ENCODE measurements at regions not wholly inside any gene's neighbourhood (a gene's known extent, or its start where the extent isn't known, plus 50 kb on each side); places are given as distances from the start of the nearest gene placed in this dataset.

DNA sequence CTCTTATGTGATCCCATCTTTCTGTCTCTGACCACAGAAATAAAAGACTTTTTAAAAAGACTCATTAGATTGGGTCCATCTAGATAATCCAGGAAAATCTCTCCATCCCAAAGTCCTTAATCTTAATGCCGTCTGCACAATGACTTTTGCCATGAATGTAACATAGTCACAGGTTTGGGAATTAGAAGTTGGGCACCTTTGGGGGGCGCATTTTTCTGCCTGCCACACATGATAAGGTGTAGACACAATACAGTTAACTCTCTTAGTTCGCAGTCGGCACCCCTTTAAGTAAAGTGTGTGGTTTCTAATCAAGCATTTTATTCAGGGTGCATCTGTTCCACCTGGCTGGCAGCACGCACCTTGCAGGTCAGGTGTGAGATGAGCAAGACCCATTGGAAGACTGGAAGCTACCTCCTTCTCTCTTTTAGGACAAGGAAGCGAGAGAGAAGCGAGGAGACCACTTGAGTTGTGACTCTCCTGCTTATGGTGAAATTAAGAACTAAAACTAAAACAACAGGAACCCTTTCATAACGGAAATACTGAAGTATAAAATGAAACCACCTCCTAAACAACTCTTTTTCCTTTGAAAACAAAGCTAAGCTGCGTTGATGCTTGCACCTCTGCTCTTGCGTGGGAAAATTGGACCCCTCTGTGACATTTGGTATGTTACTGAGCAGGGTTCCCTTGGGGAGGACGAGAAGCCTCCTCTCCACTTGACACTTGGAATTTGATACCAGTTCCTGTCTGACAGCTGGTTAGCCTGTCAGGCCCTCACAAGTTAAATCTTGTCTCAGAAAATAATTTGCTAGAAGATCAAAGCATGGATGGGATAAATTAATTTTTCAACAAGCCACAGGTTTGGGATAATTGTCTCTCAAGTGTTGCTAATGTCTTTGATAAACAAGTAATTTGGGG lies 304.6 kb upstream of the DMRT1 start:
- no peak overlapping the region for H3K23ac ChIP-seq (ENCODE audit: insufficient read length)
- H3K18ac ChIP-seq (ENCODE audit: extremely low read depth, low read length): no peak overlapping the region
- H3K4me3 ChIP-seq (ENCODE audit: extremely low read depth in 1 of 4, insufficient read depth in 2 of 4, low read depth in 3 of 4, low read length in 4 of 4): no peak overlapping the region
- H3K27ac ChIP-seq (ENCODE audit: low read depth, low read length): no peak overlapping the region
- H3K36me3 ChIP-seq (ENCODE audit: control insufficient read depth in 2 of 4, insufficient read depth in 4 of 4, low read length in 3 of 4): peaks cover 0 to 3% (median 0%) of the 10 kb centered on the region in 4 experiments; a peak in 1 of 8 replicates
- H3K9ac ChIP-seq (replicated peaks in 1 of 4; ENCODE audit: extremely low read depth in 1 of 4, low read depth in 3 of 4, low read length in 3 of 4): no peak overlapping the region
- CTCF ChIA-PET (ENCODE audit: partially characterized antibody): interaction anchor here (1.1 to 2.4 kb wide), 3 partner anchors 8 to 13 kb away, joined by 3 to 7 read pairs (median 3); no protein-coding TSS in a partner anchor
- no peak overlapping the region for H2BK12ac ChIP-seq (ENCODE audit: low read depth, low read length)
- no peak overlapping the region for H2AK5ac ChIP-seq (ENCODE audit: low read depth, low read length)
- 85% methylated on average over 11 of the region's 11 CpGs; no CpG with 5 or more reads in 1 of the 2 experiments for WGBS, 2 experiments (ENCODE audit: extremely low coverage in 1 of 2, insufficient coverage in 1 of 2, insufficient read length in 1 of 2, insufficient replicate concordance in 2 of 2, low coverage in 1 of 2, low lambda C conversion rate in 2 of 2, missing lambda C conversion rate in 1 of 2)
- no peak for TF ChIP-seq BACH1 (IDR thresholded peaks at IDR 0.05; ENCODE audit: low read length)
- no peak for TF ChIP-seq KDM5A (IDR thresholded peaks at IDR 0.05; ENCODE audit: low read length)
- TF ChIP-seq CREB1 (IDR thresholded peaks at IDR 0.05): no peak
- TF ChIP-seq NANOG (IDR thresholded peaks at IDR 0.05; ENCODE audit: insufficient read depth, low read depth, low read length, poor library complexity, severe bottlenecking): no peak
- no peak for TF ChIP-seq EP300 (IDR thresholded peaks at IDR 0.05; ENCODE audit: borderline replicate concordance in 1 of 2, low read depth in 2 of 2, low read length in 2 of 2)
- no peak overlapping the region for H2BK120ac ChIP-seq (replicated peaks; ENCODE audit: low read depth, low read length)
- no peak overlapping the region for H2BK5ac ChIP-seq (ENCODE audit: low read depth, low read length)
- H3K56ac ChIP-seq (replicated peaks; ENCODE audit: insufficient read length, low read depth, low read length): no peak overlapping the region
- H3K4me1 ChIP-seq (replicated peaks in 1 of 4; ENCODE audit: control insufficient read depth in 3 of 4, insufficient read depth in 4 of 4, low read length in 3 of 4): peaks cover 0 to 15% (median 5%) of the 10 kb centered on the region in 4 experiments; a peak in 4 of 7 replicates
- no peak overlapping the region for H2BK15ac ChIP-seq (ENCODE audit: low read length)
- H4K5ac ChIP-seq (ENCODE audit: insufficient read length, low read depth, low read length): no peak overlapping the region
- H4K91ac ChIP-seq (replicated peaks; ENCODE audit: insufficient read length, low read length): no peak overlapping the region
- H3K79me1 ChIP-seq (ENCODE audit: low read depth, low read length): peaks cover 2% of the 10 kb centered on the region; the same call in 1 of the 2 replicates
- no peak overlapping the region for H2AFZ ChIP-seq (ENCODE audit: low read length)
- DNase-seq (ENCODE audit: low read depth in 1 of 2, low spot score in 2 of 2) (no peak), FAIRE-seq (no peak)
- H4K20me1 ChIP-seq (replicated peaks in 1 of 2; ENCODE audit: control insufficient read depth in 1 of 2, insufficient read depth in 2 of 2, low read length in 2 of 2): peaks cover 4 to 7% of the 10 kb centered on the region in 2 experiments
- no peaks in the 10 kb centered on the region for H3K9me3 ChIP-seq (ENCODE audit: insufficient read depth in 2 of 2, low read depth in 1 of 2, low read length in 1 of 2)
- POLR2A ChIA-PET (ENCODE audit: partially characterized antibody): no interaction called here
- H2BK20ac ChIP-seq (ENCODE audit: low read length): no peak overlapping the region
- no peaks in the 10 kb centered on the region for H3K23me2 ChIP-seq (ENCODE audit: low read depth, low read length)
- peaks cover 0 to 52% of the 10 kb centered on the region in 2 experiments; a peak in 2 of 4 replicates for H3K79me2 ChIP-seq (ENCODE audit: control insufficient read depth in 1 of 2, insufficient read depth in 2 of 2, low read length in 2 of 2)
- H3K4me2 ChIP-seq (ENCODE audit: insufficient read depth in 1 of 2, low read depth in 2 of 2, low read length in 2 of 2): no peak overlapping the region
- no peak overlapping the region for H3K4ac ChIP-seq (replicated peaks; ENCODE audit: insufficient read length, low read depth, low read length)
- no peak overlapping the region for H3K14ac ChIP-seq (ENCODE audit: insufficient read length)
- H4K8ac ChIP-seq (ENCODE audit: extremely low read depth, insufficient read depth, low read length): no peak overlapping the region
- H3K27me3 ChIP-seq (replicated peaks in 1 of 4; ENCODE audit: control insufficient read depth in 3 of 4, extremely low read depth in 1 of 4, insufficient read depth in 3 of 4, low read length in 3 of 4): no peaks in the 10 kb centered on the region

Data from H1 (cell line).